ENCODE measurements at regions not wholly inside any gene's neighbourhood (a gene's known extent, or its start where the extent isn't known, plus 50 kb on each side); places are given as distances from the start of the nearest gene placed in this dataset.

- TF ChIP-seq CTCF (IDR thresholded peaks at IDR 0.05) (no peak), POLR2AphosphoS5 (IDR thresholded peaks at IDR 0.05) (no peak), POLR2A (IDR thresholded peaks at IDR 0.05) (no peak)
Observed at GRCh38 chr5:56696900-56697299, 118.4 kb upstream of the MAP3K1 start.

All from stomach (tissue), 4 donors.